ENCODE measurements at regions not wholly inside any gene's neighbourhood (a gene's known extent, or its start where the extent isn't known, plus 50 kb on each side); places are given as distances from the start of the nearest gene placed in this dataset.

GRCh38 chr4:189365451-189365850, 575.2 kb upstream of the FRG1 start:
- no peak overlapping the region for H3K4me3 ChIP-seq (ENCODE audit: low read depth, low read length)
- H3K36me3 ChIP-seq, result no peaks in the 10 kb centered on the region
- H3K9me3 ChIP-seq, result no peaks in the 10 kb centered on the region
- TF ChIP-seq, protein P1, sequence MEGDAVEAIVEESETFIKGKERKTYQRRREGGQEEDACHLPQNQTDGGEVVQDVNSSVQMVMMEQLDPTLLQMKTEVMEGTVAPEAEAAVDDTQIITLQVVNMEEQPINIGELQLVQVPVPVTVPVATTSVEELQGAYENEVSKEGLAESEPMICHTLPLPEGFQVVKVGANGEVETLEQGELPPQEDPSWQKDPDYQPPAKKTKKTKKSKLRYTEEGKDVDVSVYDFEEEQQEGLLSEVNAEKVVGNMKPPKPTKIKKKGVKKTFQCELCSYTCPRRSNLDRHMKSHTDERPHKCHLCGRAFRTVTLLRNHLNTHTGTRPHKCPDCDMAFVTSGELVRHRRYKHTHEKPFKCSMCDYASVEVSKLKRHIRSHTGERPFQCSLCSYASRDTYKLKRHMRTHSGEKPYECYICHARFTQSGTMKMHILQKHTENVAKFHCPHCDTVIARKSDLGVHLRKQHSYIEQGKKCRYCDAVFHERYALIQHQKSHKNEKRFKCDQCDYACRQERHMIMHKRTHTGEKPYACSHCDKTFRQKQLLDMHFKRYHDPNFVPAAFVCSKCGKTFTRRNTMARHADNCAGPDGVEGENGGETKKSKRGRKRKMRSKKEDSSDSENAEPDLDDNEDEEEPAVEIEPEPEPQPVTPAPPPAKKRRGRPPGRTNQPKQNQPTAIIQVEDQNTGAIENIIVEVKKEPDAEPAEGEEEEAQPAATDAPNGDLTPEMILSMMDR (IDR thresholded peaks at IDR 0.05; ENCODE audit: low read depth, low read length), result no peak
- H3K4me1 ChIP-seq, result no peaks in the 10 kb centered on the region
- no peaks in the 10 kb centered on the region for H3K27me3 ChIP-seq
- DNase-seq, result no peak

- TF ChIP-seq, protein P1 (IDR thresholded peaks at IDR 0.05; ENCODE audit: low read depth, low read length), result no peak
- Histone ChIP-seq H3K36me3 (no peaks in the 10 kb centered on the region), H3K9me3 (no peaks in the 10 kb centered on the region), H3K4me1 (no peaks in the 10 kb centered on the region), H3K4me3 (ENCODE audit: low read depth, low read length) (no peak overlapping the region), H3K27me3 (no peaks in the 10 kb centered on the region)
- no peak for DNase-seq
Observed at GRCh38 chr4:189367832-189368231, 572.8 kb upstream of the FRG1 start.

- H3K4me3 ChIP-seq (ENCODE audit: low read depth, low read length), result no peak overlapping the region
- no peak for DNase-seq
- H3K27me3 ChIP-seq, result no peaks in the 10 kb centered on the region
- no peaks in the 10 kb centered on the region for H3K9me3 ChIP-seq
- H3K36me3 ChIP-seq, result no peaks in the 10 kb centered on the region
- TF ChIP-seq, protein P1 (IDR thresholded peaks at IDR 0.05; ENCODE audit: low read depth, low read length), result no peak
- no peaks in the 10 kb centered on the region for H3K4me1 ChIP-seq
Observed at GRCh38 chr4:189374176-189374575, 566.5 kb upstream of the FRG1 start.

- no peaks in the 10 kb centered on the region for H3K9me3 ChIP-seq
- DNase-seq, result no peak
- no peak overlapping the region for H3K4me3 ChIP-seq (ENCODE audit: low read depth, low read length)
- no peaks in the 10 kb centered on the region for H3K27me3 ChIP-seq
- H3K36me3 ChIP-seq, result no peaks in the 10 kb centered on the region
- no peaks in the 10 kb centered on the region for H3K4me1 ChIP-seq
- TF ChIP-seq, protein P1 (IDR thresholded peaks at IDR 0.05; ENCODE audit: low read depth, low read length), result no peak
Observed at GRCh38 chr4:189376901-189377300, 563.8 kb upstream of the FRG1 start.

- no peaks in the 10 kb centered on the region for H3K4me1 ChIP-seq
- no peaks in the 10 kb centered on the region for H3K36me3 ChIP-seq
- TF ChIP-seq, protein P1 (IDR thresholded peaks at IDR 0.05; ENCODE audit: low read depth, low read length), result no peak
- H3K27me3 ChIP-seq, result no peaks in the 10 kb centered on the region
- no peak overlapping the region for H3K4me3 ChIP-seq (ENCODE audit: low read depth, low read length)
- H3K9me3 ChIP-seq, result no peaks in the 10 kb centered on the region
- DNase-seq, result no peak
Observed at GRCh38 chr4:189377569-189377968, 563.1 kb upstream of the FRG1 start.

- Histone ChIP-seq H3K36me3 (no peaks in the 10 kb centered on the region), H3K4me1 (no peaks in the 10 kb centered on the region), H3K27me3 (no peaks in the 10 kb centered on the region), H3K4me3 (ENCODE audit: low read depth, low read length) (no peak overlapping the region), H3K9me3 (no peaks in the 10 kb centered on the region)
- no peak for DNase-seq
- TF ChIP-seq, protein P1 (IDR thresholded peaks at IDR 0.05; ENCODE audit: low read depth, low read length), result no peak
Observed at GRCh38 chr4:189385098-189385497, 555.6 kb upstream of the FRG1 start.
